ENCODE measurements at regions not wholly inside any gene's neighbourhood (a gene's known extent, or its start where the extent isn't known, plus 50 kb on each side); places are given as distances from the start of the nearest gene placed in this dataset.

- Histone ChIP-seq H3K9me3 (ENCODE audit: control insufficient read depth in 2 of 2, low read length in 2 of 2) (no peaks in the 10 kb centered on the region), H3K27me3 (ENCODE audit: control insufficient read depth in 2 of 2, insufficient read depth in 2 of 2, low read length in 2 of 2) (no peaks in the 10 kb centered on the region), H3K4me3 (ENCODE audit: low read length in 2 of 2) (no peak overlapping the region), H3K4me1 (ENCODE audit: control insufficient read depth in 2 of 2, insufficient read depth in 2 of 2, low read length in 2 of 2) (no peaks in the 10 kb centered on the region), H3K27ac (ENCODE audit: low read depth in 2 of 2, low read length in 2 of 2) (no peak overlapping the region), H3K36me3 (ENCODE audit: control insufficient read depth in 2 of 2, insufficient read depth in 2 of 2, low read length in 2 of 2) (no peaks in the 10 kb centered on the region), H3K9ac (ENCODE audit: low read depth in 1 of 2, low read length in 2 of 2) (no peak overlapping the region)
Measured at GRCh38 chr1:22196041-22196440, 53.1 kb upstream of the WNT4 start.

GRCh38 chr1:22196641-22197040 is 53.7 kb upstream of the WNT4 start:
- Histone ChIP-seq H3K9ac (ENCODE audit: low read depth in 1 of 2, low read length in 2 of 2) (no peak overlapping the region), H3K27ac (ENCODE audit: low read depth in 2 of 2, low read length in 2 of 2) (no peak overlapping the region), H3K4me1 (ENCODE audit: control insufficient read depth in 2 of 2, insufficient read depth in 2 of 2, low read length in 2 of 2) (no peaks in the 10 kb centered on the region), H3K27me3 (ENCODE audit: control insufficient read depth in 2 of 2, insufficient read depth in 2 of 2, low read length in 2 of 2) (no peaks in the 10 kb centered on the region), H3K36me3 (ENCODE audit: control insufficient read depth in 2 of 2, insufficient read depth in 2 of 2, low read length in 2 of 2) (no peaks in the 10 kb centered on the region), H3K9me3 (ENCODE audit: control insufficient read depth in 2 of 2, low read length in 2 of 2) (no peaks in the 10 kb centered on the region), H3K4me3 (ENCODE audit: low read length in 2 of 2) (no peak overlapping the region)

GRCh38 chr1:22197644-22198043 is 54.7 kb upstream of the WNT4 start:
- Histone ChIP-seq H3K36me3 (ENCODE audit: control insufficient read depth in 2 of 2, insufficient read depth in 2 of 2, low read length in 2 of 2) (no peaks in the 10 kb centered on the region), H3K4me3 (ENCODE audit: low read length in 2 of 2) (no peak overlapping the region), H3K27me3 (ENCODE audit: control insufficient read depth in 2 of 2, insufficient read depth in 2 of 2, low read length in 2 of 2) (no peaks in the 10 kb centered on the region), H3K9me3 (ENCODE audit: control insufficient read depth in 2 of 2, low read length in 2 of 2) (no peaks in the 10 kb centered on the region), H3K9ac (ENCODE audit: low read depth in 1 of 2, low read length in 2 of 2) (no peak overlapping the region), H3K27ac (ENCODE audit: low read depth in 2 of 2, low read length in 2 of 2) (no peak overlapping the region), H3K4me1 (ENCODE audit: control insufficient read depth in 2 of 2, insufficient read depth in 2 of 2, low read length in 2 of 2) (no peaks in the 10 kb centered on the region)

GRCh38 chr1:22201023-22201422 is 58.1 kb upstream of the WNT4 start:
- Histone ChIP-seq H3K4me3 (ENCODE audit: low read length in 2 of 2) (no peak overlapping the region), H3K27me3 (ENCODE audit: control insufficient read depth in 2 of 2, insufficient read depth in 2 of 2, low read length in 2 of 2) (peaks cover 2 to 4% of the 10 kb centered on the region in 2 donors), H3K9ac (ENCODE audit: low read depth in 1 of 2, low read length in 2 of 2) (no peak overlapping the region), H3K36me3 (ENCODE audit: control insufficient read depth in 2 of 2, insufficient read depth in 2 of 2, low read length in 2 of 2) (no peaks in the 10 kb centered on the region), H3K27ac (ENCODE audit: low read depth in 2 of 2, low read length in 2 of 2) (no peak overlapping the region), H3K4me1 (ENCODE audit: control insufficient read depth in 2 of 2, insufficient read depth in 2 of 2, low read length in 2 of 2) (no peaks in the 10 kb centered on the region), H3K9me3 (ENCODE audit: control insufficient read depth in 2 of 2, low read length in 2 of 2) (no peaks in the 10 kb centered on the region)

GRCh38 chr1:22203335-22203734 is 60.4 kb upstream of the WNT4 start:
- Histone ChIP-seq H3K9ac (ENCODE audit: low read depth in 1 of 2, low read length in 2 of 2) (no peak overlapping the region), H3K9me3 (ENCODE audit: control insufficient read depth in 2 of 2, low read length in 2 of 2) (no peaks in the 10 kb centered on the region), H3K27me3 (ENCODE audit: control insufficient read depth in 2 of 2, insufficient read depth in 2 of 2, low read length in 2 of 2) (peaks cover 3 to 13% of the 10 kb centered on the region in 2 donors), H3K4me3 (ENCODE audit: low read length in 2 of 2) (no peak overlapping the region), H3K4me1 (ENCODE audit: control insufficient read depth in 2 of 2, insufficient read depth in 2 of 2, low read length in 2 of 2) (no peaks in the 10 kb centered on the region), H3K27ac (ENCODE audit: low read depth in 2 of 2, low read length in 2 of 2) (no peak overlapping the region), H3K36me3 (ENCODE audit: control insufficient read depth in 2 of 2, insufficient read depth in 2 of 2, low read length in 2 of 2) (no peaks in the 10 kb centered on the region)

GRCh38 chr1:22204057-22204840 is 61.4 kb upstream of the WNT4 start:
- H3K36me3 ChIP-seq (ENCODE audit: control insufficient read depth in 2 of 2, insufficient read depth in 2 of 2, low read length in 2 of 2): no peaks in the 10 kb centered on the region
- no peak overlapping the region for H3K27ac ChIP-seq (ENCODE audit: low read depth in 2 of 2, low read length in 2 of 2)
- no peaks in the 10 kb centered on the region for H3K4me1 ChIP-seq (ENCODE audit: control insufficient read depth in 2 of 2, insufficient read depth in 2 of 2, low read length in 2 of 2)
- H3K9ac ChIP-seq (ENCODE audit: low read depth in 1 of 2, low read length in 2 of 2): no peak overlapping the region
- H3K9me3 ChIP-seq (ENCODE audit: control insufficient read depth in 2 of 2, low read length in 2 of 2): no peaks in the 10 kb centered on the region
- peaks cover 5 to 15% of the 10 kb centered on the region in 2 donors for H3K27me3 ChIP-seq (ENCODE audit: control insufficient read depth in 2 of 2, insufficient read depth in 2 of 2, low read length in 2 of 2)
- H3K4me3 ChIP-seq (ENCODE audit: low read length in 2 of 2): no peak overlapping the region

- Histone ChIP-seq H3K9ac (ENCODE audit: low read depth in 1 of 2, low read length in 2 of 2) (no peak overlapping the region), H3K27me3 (ENCODE audit: control insufficient read depth in 2 of 2, insufficient read depth in 2 of 2, low read length in 2 of 2) (peaks cover 8 to 15% of the 10 kb centered on the region in 2 donors), H3K4me3 (ENCODE audit: low read length in 2 of 2) (no peak overlapping the region)
Measured at GRCh38 chr1:22204989-22205913, 62.4 kb upstream of the WNT4 start.

GRCh38 chr1:22206551-22207125 is 63.7 kb upstream of the WNT4 start:
- Histone ChIP-seq H3K9me3 (ENCODE audit: control insufficient read depth in 2 of 2, low read length in 2 of 2) (no peaks in the 10 kb centered on the region), H3K9ac (ENCODE audit: low read depth in 1 of 2, low read length in 2 of 2) (no peak overlapping the region), H3K4me3 (ENCODE audit: low read length in 2 of 2) (no peak overlapping the region), H3K4me1 (ENCODE audit: control insufficient read depth in 2 of 2, insufficient read depth in 2 of 2, low read length in 2 of 2) (no peaks in the 10 kb centered on the region), H3K36me3 (ENCODE audit: control insufficient read depth in 2 of 2, insufficient read depth in 2 of 2, low read length in 2 of 2) (no peaks in the 10 kb centered on the region), H3K27ac (ENCODE audit: low read depth in 2 of 2, low read length in 2 of 2) (no peak overlapping the region), H3K27me3 (ENCODE audit: control insufficient read depth in 2 of 2, insufficient read depth in 2 of 2, low read length in 2 of 2) (peaks cover 15 to 19% of the 10 kb centered on the region in 2 donors)

More at GRCh38 chr1:22204989-22205913, 62.4 kb upstream of the WNT4 start:
- Histone ChIP-seq H3K27ac (ENCODE audit: low read depth in 2 of 2, low read length in 2 of 2) (no peak overlapping the region), H3K36me3 (ENCODE audit: control insufficient read depth in 2 of 2, insufficient read depth in 2 of 2, low read length in 2 of 2) (no peaks in the 10 kb centered on the region), H3K4me1 (ENCODE audit: control insufficient read depth in 2 of 2, insufficient read depth in 2 of 2, low read length in 2 of 2) (no peaks in the 10 kb centered on the region), H3K9me3 (ENCODE audit: control insufficient read depth in 2 of 2, low read length in 2 of 2) (no peaks in the 10 kb centered on the region)

- Histone ChIP-seq H3K27me3 (ENCODE audit: control insufficient read depth in 2 of 2, insufficient read depth in 2 of 2, low read length in 2 of 2) (peaks cover 19 to 21% of the 10 kb centered on the region in 2 donors), H3K4me1 (ENCODE audit: control insufficient read depth in 2 of 2, insufficient read depth in 2 of 2, low read length in 2 of 2) (no peaks in the 10 kb centered on the region), H3K36me3 (ENCODE audit: control insufficient read depth in 2 of 2, insufficient read depth in 2 of 2, low read length in 2 of 2) (no peaks in the 10 kb centered on the region), H3K9me3 (ENCODE audit: control insufficient read depth in 2 of 2, low read length in 2 of 2) (no peaks in the 10 kb centered on the region), H3K4me3 (ENCODE audit: low read length in 2 of 2) (no peak overlapping the region), H3K9ac (ENCODE audit: low read depth in 1 of 2, low read length in 2 of 2) (no peak overlapping the region), H3K27ac (ENCODE audit: low read depth in 2 of 2, low read length in 2 of 2) (no peak overlapping the region)
Measured at GRCh38 chr1:22207511-22208267, 64.8 kb upstream of the WNT4 start.
